HG02884 (cell line): ENCODE measurements at regions not wholly inside any gene's neighbourhood (a gene's known extent, or its start where the extent isn't known, plus 50 kb on each side); places are given as distances from the start of the nearest gene placed in this dataset.

Source experiments
- ATAC-seq: cut with Tn5 transposase; IDR thresholded peaks from one replicate; pipeline ENCODE4 v1.9.1; 2021; ENCODE audit warnings: mild to moderate bottlenecking, moderate library complexity; ENCODE audit not compliant: unreplicated experiment

- no peak for ATAC-seq
These were observed 208.6 kb upstream of the STEAP4 start for GRCh38 chr7:88515301-88515700.

GRCh38 chr7:88509341-88509740, 202.6 kb upstream of the STEAP4 start:
- no peak for ATAC-seq

GRCh38 chr7:88500131-88500530, 193.4 kb upstream of the STEAP4 start:
- no peak for ATAC-seq

- no peak for ATAC-seq
These were observed 189.4 kb upstream of the STEAP4 start for GRCh38 chr7:88495881-88496725.

- no peak for ATAC-seq
These were observed 185.5 kb upstream of the STEAP4 start for GRCh38 chr7:88492153-88492552.

GRCh38 chr7:88490874-88491273, 184.2 kb upstream of the STEAP4 start:
- no peak for ATAC-seq

- ATAC-seq = no peak
These were observed 183.5 kb upstream of the STEAP4 start for GRCh38 chr7:88490161-88490560.

- no peak for ATAC-seq
These were observed 179.1 kb upstream of the STEAP4 start for GRCh38 chr7:88485821-88486220.

- no peak for ATAC-seq
These were observed 177.9 kb upstream of the STEAP4 start for GRCh38 chr7:88484551-88484950.

GRCh38 chr7:88480896-88481295, 174.2 kb upstream of the STEAP4 start:
- no peak for ATAC-seq

- no peak for ATAC-seq
These were observed 173.6 kb upstream of the STEAP4 start for GRCh38 chr7:88480271-88480670.

GRCh38 chr7:88477976-88478375, 171.3 kb upstream of the STEAP4 start:
- ATAC-seq = no peak

- ATAC-seq = no peak
These were observed 158.9 kb upstream of the STEAP4 start for GRCh38 chr7:88465600-88465999.

- no peak for ATAC-seq
These were observed 156.1 kb upstream of the STEAP4 start for GRCh38 chr7:88462799-88463198.

GRCh38 chr7:88460650-88461049, 154.0 kb upstream of the STEAP4 start:
- ATAC-seq = no peak

GRCh38 chr7:88458946-88459345, 152.3 kb upstream of the STEAP4 start:
- no peak for ATAC-seq

- ATAC-seq = no peak
These were observed 151.6 kb upstream of the STEAP4 start for GRCh38 chr7:88458279-88458678.

- ATAC-seq = no peak
These were observed 150.6 kb upstream of the STEAP4 start for GRCh38 chr7:88457320-88457719.

- ATAC-seq = no peak
These were observed 149.8 kb upstream of the STEAP4 start for GRCh38 chr7:88456490-88456889.

- no peak for ATAC-seq
These were observed 149.0 kb upstream of the STEAP4 start for GRCh38 chr7:88455696-88456095.

- ATAC-seq = no peak
These were observed 146.0 kb upstream of the STEAP4 start for GRCh38 chr7:88452646-88453045.

GRCh38 chr7:88450874-88451273, 144.2 kb upstream of the STEAP4 start:
- no peak for ATAC-seq

- ATAC-seq = no peak
These were observed 142.7 kb upstream of the STEAP4 start for GRCh38 chr7:88449410-88449809.
